ENCODE measurements at regions not wholly inside any gene's neighbourhood (a gene's known extent, or its start where the extent isn't known, plus 50 kb on each side); places are given as distances from the start of the nearest gene placed in this dataset.
"Not testable (repeated sequence)": the region's sequence is repeated elsewhere in the genome, so short reads cannot be mapped to it uniquely, and the experiment has no call there.

- no peak for DNase-seq
Observed at GRCh38 chr12:125824276-125824675, 759.0 kb downstream of the AACS start.

- no peak for DNase-seq
Observed at GRCh38 chr12:125835852-125836251, 770.6 kb downstream of the AACS start.

GRCh38 chr12:125836647-125837046 is 771.4 kb downstream of the AACS start:
- no peak for DNase-seq

GRCh38 chr12:125841332-125841731 is 776.1 kb downstream of the AACS start:
- DNase-seq, result no peak

GRCh38 chr12:125852116-125852515 is 786.9 kb downstream of the AACS start:
- DNase-seq, result no peak

GRCh38 chr12:125852679-125853078 is 787.4 kb downstream of the AACS start:
- no peak for DNase-seq

GRCh38 chr12:125853670-125854069 is 788.4 kb downstream of the AACS start:
- DNase-seq, result no peak

- DNase-seq, result no peak
Observed at GRCh38 chr12:125856366-125856765, 791.1 kb downstream of the AACS start.

GRCh38 chr12:125856896-125857295 is 791.7 kb downstream of the AACS start:
- DNase-seq, result no peak

- DNase-seq, result no peak
Observed at GRCh38 chr12:125860672-125861288, 795.5 kb downstream of the AACS start.

- no peak for DNase-seq
Observed at GRCh38 chr12:125861299-125862281, 796.4 kb downstream of the AACS start.

- DNase-seq, result not testable (repeated sequence)
Observed at GRCh38 chr12:125865236-125865635, 800.0 kb downstream of the AACS start.

- DNase-seq, result no peak
Observed at GRCh38 chr12:125871811-125872594, 806.8 kb downstream of the AACS start.

- no peak for DNase-seq
Observed at GRCh38 chr12:125873016-125873415, 807.8 kb downstream of the AACS start.

GRCh38 chr12:125878483-125878882 is 813.2 kb downstream of the AACS start:
- no peak for DNase-seq

GRCh38 chr12:125882141-125882540 is 816.9 kb downstream of the AACS start:
- DNase-seq, result no peak

- DNase-seq, result no peak
Observed at GRCh38 chr12:125888921-125889320, 823.7 kb downstream of the AACS start.

GRCh38 chr12:125889742-125890141 is 824.5 kb downstream of the AACS start:
- DNase-seq, result no peak

GRCh38 chr12:125890366-125890905 is 825.2 kb downstream of the AACS start:
- DNase-seq, result no peak

GRCh38 chr12:125890971-125891370 is 825.7 kb downstream of the AACS start:
- DNase-seq, result no peak

- DNase-seq, result no peak
Observed at GRCh38 chr12:125892276-125892675, 827.0 kb downstream of the AACS start.

GRCh38 chr12:125902991-125903390 is 837.8 kb downstream of the AACS start:
- DNase-seq, result no peak

- no peak for DNase-seq
Observed at GRCh38 chr12:125907351-125907750, 842.1 kb downstream of the AACS start.

Data from GOT3 (cell line).